ENCODE measurements at regions not wholly inside any gene's neighbourhood (a gene's known extent, or its start where the extent isn't known, plus 50 kb on each side); places are given as distances from the start of the nearest gene placed in this dataset.

GRCh38 chr6:165985281-165985805, 182.3 kb downstream of the TBXT start:
- DNase-seq (ENCODE audit: low spot score, unreplicated experiment), result no peak
- no peak overlapping the region for H3K4me3 Mint-ChIP-seq (ENCODE audit: low read depth)

GRCh38 chr6:165984729-165985275, 182.8 kb downstream of the TBXT start:
- Mint-ChIP-seq H3K27ac (no peak overlapping the region), H3K4me1 (ENCODE audit: low read depth) (peaks cover 10% of the 10 kb centered on the region), H3K27me3 (peaks cover 92% of the 10 kb centered on the region), H3K4me3 (ENCODE audit: low read depth) (no peak overlapping the region), H3K36me3 (ENCODE audit: insufficient read depth) (no peaks in the 10 kb centered on the region), H3K9me3 (ENCODE audit: low read depth) (no peaks in the 10 kb centered on the region)
- TF ChIP-seq CTCF (IDR thresholded peaks at IDR 0.05; ENCODE audit: unreplicated experiment), result no peak
- DNase-seq (ENCODE audit: low spot score, unreplicated experiment), result no peak

More at GRCh38 chr6:165985281-165985805, 182.3 kb downstream of the TBXT start:
- Mint-ChIP-seq H3K9me3 (ENCODE audit: low read depth) (no peaks in the 10 kb centered on the region), H3K4me1 (ENCODE audit: low read depth) (peaks cover 10% of the 10 kb centered on the region), H3K27me3 (peaks cover 96% of the 10 kb centered on the region), H3K27ac (no peak overlapping the region), H3K36me3 (ENCODE audit: insufficient read depth) (no peaks in the 10 kb centered on the region)
- no peak for TF ChIP-seq CTCF (IDR thresholded peaks at IDR 0.05; ENCODE audit: unreplicated experiment)

- no peak overlapping the region for H3K27ac Mint-ChIP-seq
- TF ChIP-seq CTCF (IDR thresholded peaks at IDR 0.05; ENCODE audit: unreplicated experiment), result no peak
- peaks cover 10% of the 10 kb centered on the region for H3K4me1 Mint-ChIP-seq (ENCODE audit: low read depth)
- no peak for DNase-seq (ENCODE audit: low spot score, unreplicated experiment)
- H3K4me3 Mint-ChIP-seq (ENCODE audit: low read depth), result no peak overlapping the region
- H3K36me3 Mint-ChIP-seq (ENCODE audit: insufficient read depth), result no peaks in the 10 kb centered on the region
- H3K27me3 Mint-ChIP-seq, result peaks cover 78% of the 10 kb centered on the region
- H3K9me3 Mint-ChIP-seq (ENCODE audit: low read depth), result no peaks in the 10 kb centered on the region
These were observed 184.3 kb downstream of the TBXT start for GRCh38 chr6:165983112-165984072.

GRCh38 chr6:165978476-165978875, 189.2 kb downstream of the TBXT start:
- H3K9me3 Mint-ChIP-seq (ENCODE audit: low read depth), result no peaks in the 10 kb centered on the region
- H3K36me3 Mint-ChIP-seq (ENCODE audit: insufficient read depth), result no peaks in the 10 kb centered on the region
- H3K4me1 Mint-ChIP-seq (ENCODE audit: low read depth), result no peaks in the 10 kb centered on the region
- no peak overlapping the region for H3K27ac Mint-ChIP-seq
- TF ChIP-seq CTCF (IDR thresholded peaks at IDR 0.05; ENCODE audit: unreplicated experiment), result no peak
- H3K27me3 Mint-ChIP-seq, result peaks cover 54% of the 10 kb centered on the region
- H3K4me3 Mint-ChIP-seq (ENCODE audit: low read depth), result no peak overlapping the region
- no peak for DNase-seq (ENCODE audit: low spot score, unreplicated experiment)

- H3K27me3 Mint-ChIP-seq, result peaks cover 43% of the 10 kb centered on the region
- no peaks in the 10 kb centered on the region for H3K36me3 Mint-ChIP-seq (ENCODE audit: insufficient read depth)
- TF ChIP-seq CTCF (IDR thresholded peaks at IDR 0.05; ENCODE audit: unreplicated experiment), result no peak
- H3K4me1 Mint-ChIP-seq (ENCODE audit: low read depth), result no peaks in the 10 kb centered on the region
- DNase-seq (ENCODE audit: low spot score, unreplicated experiment), result no peak
- H3K27ac Mint-ChIP-seq, result no peak overlapping the region
- no peak overlapping the region for H3K4me3 Mint-ChIP-seq (ENCODE audit: low read depth)
- no peaks in the 10 kb centered on the region for H3K9me3 Mint-ChIP-seq (ENCODE audit: low read depth)
These were observed 191.0 kb downstream of the TBXT start for GRCh38 chr6:165976684-165977083.
